Cardiac septum (tissue), 1 donor: ENCODE measurements at regions not wholly inside any gene's neighbourhood (a gene's known extent, or its start where the extent isn't known, plus 50 kb on each side); places are given as distances from the start of the nearest gene placed in this dataset.

ENCODE experiments used
- DNase-seq: peaks from one replicate; pipeline ENCODE4 v3.0.0-alpha.2; 2020; ENCODE audit warnings: low spot score
- intact Hi-C: fragments of 100-400 bp; cut with DNase I; formaldehyde crosslinking; loops from one replicate; pipeline ENCODE4 v1.14.0; 2022
- donor health status: DM: no; HTN: no; CAD: no.

DNA sequence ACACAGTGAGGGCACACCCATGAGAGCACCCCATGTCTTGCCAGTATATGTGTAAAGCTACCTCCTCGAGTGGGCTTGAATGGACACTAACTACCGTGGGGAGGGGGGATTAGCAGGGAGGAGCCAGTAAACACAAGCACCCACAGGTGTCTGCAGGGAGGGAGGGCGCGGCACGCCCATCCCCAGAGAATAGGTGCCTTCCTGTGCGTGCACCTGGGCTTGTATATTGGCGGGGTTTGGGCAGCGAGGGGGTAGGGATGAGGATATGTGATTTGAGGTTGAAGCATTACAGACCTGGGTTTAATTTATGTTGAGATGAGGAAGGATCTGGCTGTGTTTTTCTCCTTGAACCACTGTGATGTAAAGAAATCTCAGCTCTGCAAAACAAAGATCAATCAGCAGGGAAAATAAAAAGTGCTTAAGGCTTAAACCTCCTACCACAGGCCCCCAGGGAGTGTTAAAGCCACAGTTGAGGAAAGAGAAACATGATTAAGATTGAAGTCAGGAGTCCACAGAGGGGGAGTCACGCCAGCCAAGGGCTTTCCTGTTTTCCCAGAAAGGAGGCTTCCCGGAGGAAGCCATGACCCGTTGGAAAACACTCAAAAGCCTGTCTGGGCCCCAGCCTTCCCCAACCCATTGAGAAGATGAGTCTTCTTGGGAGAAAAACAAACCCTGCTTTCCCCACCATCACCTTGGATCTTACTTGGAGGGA is 80.0 kb downstream of the CAMK2N1 start:
- intact Hi-C loops, result no loop called here
- DNase-seq, result no peak

DNA sequence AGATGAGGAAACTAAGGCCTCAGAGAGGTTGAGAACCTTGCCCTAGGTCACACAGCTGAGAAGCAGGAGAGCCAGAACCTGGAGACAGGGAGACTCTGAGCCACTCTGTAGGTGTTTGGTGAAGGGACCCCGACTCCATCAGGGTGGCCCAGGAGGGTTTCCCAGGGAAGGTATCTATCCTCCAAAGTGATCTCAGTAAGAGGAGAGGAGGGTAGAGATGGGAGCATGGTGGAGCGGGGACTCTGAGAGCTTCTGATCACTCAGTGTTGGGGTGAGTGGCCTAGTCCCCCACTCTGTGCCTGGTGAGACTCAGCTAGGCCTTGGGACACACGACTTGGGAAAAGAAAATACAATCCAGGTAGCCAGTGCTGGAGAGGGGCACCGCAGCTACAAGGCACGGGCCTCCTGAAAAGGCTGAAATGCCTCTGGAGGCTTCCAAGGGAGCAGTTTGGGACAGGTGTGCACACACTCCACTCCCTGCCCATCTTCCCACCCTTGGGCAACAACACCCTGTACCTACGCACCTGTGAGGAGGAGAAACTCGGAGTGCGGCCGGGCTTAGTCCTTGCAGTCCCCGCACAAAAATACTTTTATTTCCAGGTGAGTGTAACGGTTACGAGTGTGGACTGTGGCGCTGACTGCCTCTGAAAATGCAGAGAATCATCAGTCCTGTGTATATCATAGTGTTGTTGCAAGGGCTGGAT is 80.8 kb downstream of the CAMK2N1 start:
- DNase-seq, result no peak
- intact Hi-C loops, result no loop called here
